ENCODE measurements at regions not wholly inside any gene's neighbourhood (a gene's known extent, or its start where the extent isn't known, plus 50 kb on each side); places are given as distances from the start of the nearest gene placed in this dataset.
"Not testable (repeated sequence)": the region's sequence is repeated elsewhere in the genome, so short reads cannot be mapped to it uniquely, and the experiment has no call there.

- no peak for DNase-seq (ENCODE audit: extremely low read depth, low read depth)
Observed at GRCh38 chr5:135145985-135146384, 112.0 kb upstream of the PITX1 start.

GRCh38 chr5:135143682-135144081 is 109.7 kb upstream of the PITX1 start:
- DNase-seq (ENCODE audit: extremely low read depth, low read depth), result not testable (repeated sequence)

- DNase-seq (ENCODE audit: extremely low read depth, low read depth), result no peak
Observed at GRCh38 chr5:135141303-135142268, 107.6 kb upstream of the PITX1 start.

- peak; percentile 86 for DNase-seq (ENCODE audit: extremely low read depth, low read depth)
Observed at GRCh38 chr5:135140446-135141204, 106.6 kb upstream of the PITX1 start.

- peak; percentile 93 for DNase-seq (ENCODE audit: extremely low read depth, low read depth)
Observed at GRCh38 chr5:135139381-135140134, 105.5 kb upstream of the PITX1 start.

GRCh38 chr5:135138116-135138850 is 104.3 kb upstream of the PITX1 start:
- DNase-seq (ENCODE audit: extremely low read depth, low read depth), result no peak

- DNase-seq (ENCODE audit: extremely low read depth, low read depth), result no peak
Observed at GRCh38 chr5:135137146-135137915, 103.3 kb upstream of the PITX1 start.

GRCh38 chr5:135136546-135136945 is 102.5 kb upstream of the PITX1 start:
- no peak for DNase-seq (ENCODE audit: extremely low read depth, low read depth)

- peak; percentile 94 for DNase-seq (ENCODE audit: extremely low read depth, low read depth)
Observed at GRCh38 chr5:135135530-135136226, 101.7 kb upstream of the PITX1 start.

- no peak for DNase-seq (ENCODE audit: extremely low read depth, low read depth)
Observed at GRCh38 chr5:135134691-135135381, 100.8 kb upstream of the PITX1 start.

GRCh38 chr5:135133698-135134515 is 99.9 kb upstream of the PITX1 start:
- DNase-seq (ENCODE audit: extremely low read depth, low read depth), result no peak

- DNase-seq (ENCODE audit: extremely low read depth, low read depth), result no peak
Observed at GRCh38 chr5:135133181-135133580, 99.2 kb upstream of the PITX1 start.

GRCh38 chr5:135131801-135132680 is 98.0 kb upstream of the PITX1 start:
- no peak for DNase-seq (ENCODE audit: extremely low read depth, low read depth)

GRCh38 chr5:135130261-135131215 is 96.5 kb upstream of the PITX1 start:
- no peak for DNase-seq (ENCODE audit: extremely low read depth, low read depth)

- DNase-seq (ENCODE audit: extremely low read depth, low read depth), result no peak
Observed at GRCh38 chr5:135129307-135129706, 95.3 kb upstream of the PITX1 start.

All from NCI-H460 (cell line).